GM19455 (cell line): ENCODE measurements at regions not wholly inside any gene's neighbourhood (a gene's known extent, or its start where the extent isn't known, plus 50 kb on each side); places are given as distances from the start of the nearest gene placed in this dataset.
"Not testable (repeated sequence)": the region's sequence is repeated elsewhere in the genome, so short reads cannot be mapped to it uniquely, and the experiment has no call there.

Experiments
- ATAC-seq: cut with Tn5 transposase; IDR thresholded peaks from one replicate; pipeline ENCODE4 v1.9.1; 2021; ENCODE audit not compliant: unreplicated experiment

- not testable (repeated sequence) for ATAC-seq
These were observed 357.5 kb downstream of the CNTNAP3B start for GRCh38 chr9:41771693-41772092.

GRCh38 chr9:41754822-41755221, 374.4 kb downstream of the CNTNAP3B start:
- ATAC-seq, result not testable (repeated sequence)

- not testable (repeated sequence) for ATAC-seq
These were observed 374.8 kb downstream of the CNTNAP3B start for GRCh38 chr9:41754403-41754802.

GRCh38 chr9:41741897-41742296, 387.3 kb downstream of the CNTNAP3B start:
- not testable (repeated sequence) for ATAC-seq

GRCh38 chr9:41741173-41741572, 388.1 kb downstream of the CNTNAP3B start:
- ATAC-seq, result not testable (repeated sequence)

GRCh38 chr9:41738681-41739080, 390.5 kb downstream of the CNTNAP3B start:
- not testable (repeated sequence) for ATAC-seq

GRCh38 chr9:41699190-41699589, 430.0 kb downstream of the CNTNAP3B start:
- not testable (repeated sequence) for ATAC-seq

- not testable (repeated sequence) for ATAC-seq
These were observed 432.1 kb downstream of the CNTNAP3B start for GRCh38 chr9:41697080-41697479.

GRCh38 chr9:41679312-41679711, 449.9 kb downstream of the CNTNAP3B start:
- not testable (repeated sequence) for ATAC-seq

- ATAC-seq, result not testable (repeated sequence)
These were observed 465.7 kb downstream of the CNTNAP3B start for GRCh38 chr9:41663497-41664036.

GRCh38 chr9:41658706-41659105, 469.6 kb upstream of the ZNG1F start:
- not testable (repeated sequence) for ATAC-seq

GRCh38 chr9:41658116-41658515, 469.0 kb upstream of the ZNG1F start:
- ATAC-seq, result not testable (repeated sequence)

- ATAC-seq, result not testable (repeated sequence)
These were observed 468.0 kb upstream of the ZNG1F start for GRCh38 chr9:41657141-41657540.

GRCh38 chr9:41655071-41655554, 466.0 kb upstream of the ZNG1F start:
- not testable (repeated sequence) for ATAC-seq

- not testable (repeated sequence) for ATAC-seq
These were observed 465.2 kb upstream of the ZNG1F start for GRCh38 chr9:41654349-41654748.

- not testable (repeated sequence) for ATAC-seq
These were observed 464.6 kb upstream of the ZNG1F start for GRCh38 chr9:41653560-41654340.

- ATAC-seq, result not testable (repeated sequence)
These were observed 463.7 kb upstream of the ZNG1F start for GRCh38 chr9:41652800-41653199.

GRCh38 chr9:41652100-41652713, 463.1 kb upstream of the ZNG1F start:
- ATAC-seq, result not testable (repeated sequence)

- not testable (repeated sequence) for ATAC-seq
These were observed 461.0 kb upstream of the ZNG1F start for GRCh38 chr9:41650086-41650485.

- ATAC-seq, result not testable (repeated sequence)
These were observed 459.4 kb upstream of the ZNG1F start for GRCh38 chr9:41648564-41648963.

GRCh38 chr9:41646246-41646645, 457.1 kb upstream of the ZNG1F start:
- ATAC-seq, result not testable (repeated sequence)
